GM10248 (cell line): ENCODE measurements at regions not wholly inside any gene's neighbourhood (a gene's known extent, or its start where the extent isn't known, plus 50 kb on each side); places are given as distances from the start of the nearest gene placed in this dataset.

ENCODE experiments used
- CTCF ChIA-PET: fragments of 300-600 bp; sonication (Branson Sonifier 250); formaldehyde crosslinking; extraction: SDS; loops from one replicate; lab custom pipeline; 2021; ENCODE audit warnings: antibody characterized with exemption; lab: Yijun Ruan, JAX
- POLR2A ChIA-PET: fragments of 350-650 bp; sonication (Branson Sonifier 250); formaldehyde crosslinking; extraction: SDS; loops from one replicate; lab custom pipeline; 2020; ENCODE audit warnings: antibody characterized with exemption; lab: Yijun Ruan, JAX
- DNase-seq: peaks from one replicate; pipeline ENCODE4 v3.0.0; 2012; ENCODE audit errors: extremely low spot score
- CTCF ChIP-seq: IDR thresholded peaks from 2 replicates; pipeline ENCODE4 v1.5.1; 2012; ENCODE audit warnings: mild to moderate bottlenecking, low read depth; ENCODE audit errors: extremely low read depth, missing control alignments, control extremely low read depth

DNA sequence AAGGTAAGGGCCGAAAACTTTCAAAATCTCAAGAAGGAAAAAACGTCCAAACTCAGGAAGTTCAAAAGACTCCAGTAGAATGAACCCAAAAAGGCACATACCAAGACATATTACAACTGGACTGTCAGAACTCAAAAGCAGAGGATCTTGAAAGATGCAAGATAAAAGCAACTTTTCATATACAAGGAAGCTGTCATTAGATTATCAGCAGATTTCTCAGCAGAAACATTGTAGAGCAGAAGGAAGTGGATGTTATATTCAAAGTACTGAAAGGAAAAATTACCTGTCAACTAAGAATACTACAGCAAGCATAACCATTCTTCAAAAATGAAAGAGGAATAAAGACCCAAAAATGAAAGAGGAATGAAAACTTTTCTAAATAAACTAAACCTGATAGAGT lies 224.9 kb downstream of the FAT4 start:
- DNase-seq, result no peak
- TF ChIP-seq CTCF, result no peak
- CTCF ChIA-PET, result no interaction called here
- POLR2A ChIA-PET, result no interaction called here

GRCh38 chr4:125541836-125542385 lies 227.2 kb downstream of the FAT4 start:
- ChIA-PET CTCF (no interaction called here), POLR2A (no interaction called here)
- no peak for DNase-seq
- no peak for TF ChIP-seq CTCF

GRCh38 chr4:125546272-125546671 lies 231.5 kb downstream of the FAT4 start:
- TF ChIP-seq CTCF, result no peak
- POLR2A ChIA-PET, result no interaction called here
- CTCF ChIA-PET, result no interaction called here
- no peak for DNase-seq

DNA sequence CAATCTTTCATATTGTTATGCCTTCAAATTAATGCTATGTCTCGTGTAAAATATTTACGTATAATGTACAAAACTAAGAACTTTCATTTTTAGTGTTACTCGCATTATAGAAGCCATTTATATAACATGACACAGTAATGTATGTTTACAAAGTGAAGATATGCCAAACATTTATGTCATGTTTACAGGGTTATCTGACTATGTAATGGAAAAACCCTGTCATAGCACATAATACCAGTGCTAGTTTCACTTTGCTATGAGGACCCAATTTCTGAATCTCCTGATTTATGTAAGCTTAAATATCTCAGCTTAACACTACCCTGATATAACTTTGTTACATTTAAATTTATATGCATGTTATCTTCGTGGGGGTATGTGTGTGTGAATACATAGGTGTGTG lies 233.1 kb downstream of the FAT4 start:
- DNase-seq, result no peak
- ChIA-PET CTCF (interaction anchor here (0.9 kb wide), 1 partner anchor 16 kb away, joined by 3 read pairs; no protein-coding TSS in a partner anchor), POLR2A (no interaction called here)
- TF ChIP-seq CTCF, result no peak

DNA sequence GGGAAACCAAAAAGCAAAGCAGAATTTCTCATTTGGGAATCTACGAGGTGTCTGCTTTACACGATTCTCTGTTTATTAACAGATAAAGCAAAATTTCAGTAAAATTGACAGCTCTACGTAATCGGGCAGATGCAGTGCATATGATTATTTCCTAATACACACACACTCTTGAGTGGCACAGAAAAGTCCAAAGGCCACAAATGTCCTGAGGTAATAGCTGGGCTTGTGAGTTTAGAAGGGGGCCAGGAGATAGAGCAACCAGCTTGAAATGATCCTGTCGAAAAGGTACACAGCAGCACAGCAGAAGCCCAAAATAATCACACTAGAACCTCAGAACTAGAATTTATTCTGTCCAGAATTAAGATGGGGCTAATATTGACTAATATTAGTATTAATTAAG lies 236.0 kb downstream of the FAT4 start:
- DNase-seq, result no peak
- CTCF ChIA-PET, result interaction anchor here (1.3 kb wide), 1 partner anchor 19 kb away, joined by 4 read pairs; no protein-coding TSS in a partner anchor
- TF ChIP-seq CTCF, result no peak
- POLR2A ChIA-PET, result no interaction called here

- no peak for DNase-seq
- TF ChIP-seq CTCF, result no peak
- POLR2A ChIA-PET, result no interaction called here
- CTCF ChIA-PET, result interaction anchor here (1.3 kb wide), 1 partner anchor 20 kb away, joined by 4 read pairs; no protein-coding TSS in a partner anchor
Measured at GRCh38 chr4:125551466-125551865, 236.7 kb downstream of the FAT4 start.
